Hepatic stellate cell (primary cell): ENCODE measurements at regions not wholly inside any gene's neighbourhood (a gene's known extent, or its start where the extent isn't known, plus 50 kb on each side); places are given as distances from the start of the nearest gene placed in this dataset.

Source experiments
- DNase-seq: peaks from one replicate; pipeline ENCODE4 v3.0.0; 2011; ENCODE audit warnings: low spot score

- DNase-seq, result peak; percentile 80
These were observed 168.7 kb upstream of the ZNF32 start for GRCh38 chr10:43817368-43817767.

GRCh38 chr10:43816351-43817321 is 168.0 kb upstream of the ZNF32 start:
- DNase-seq, result peak; percentile 73

- no peak for DNase-seq
These were observed 166.7 kb upstream of the ZNF32 start for GRCh38 chr10:43815181-43815885.

GRCh38 chr10:43814663-43815062 is 166.0 kb upstream of the ZNF32 start:
- DNase-seq, result no peak

- no peak for DNase-seq
These were observed 163.2 kb upstream of the ZNF32 start for GRCh38 chr10:43811871-43812270.

GRCh38 chr10:43809211-43809930 is 160.7 kb upstream of the ZNF32 start:
- DNase-seq, result peak; percentile 80

GRCh38 chr10:43808136-43808535 is 159.5 kb upstream of the ZNF32 start:
- DNase-seq, result no peak

- DNase-seq, result no peak
These were observed 158.4 kb upstream of the ZNF32 start for GRCh38 chr10:43806831-43807640.

- no peak for DNase-seq
These were observed 155.1 kb upstream of the ZNF32 start for GRCh38 chr10:43803791-43804190.

GRCh38 chr10:43802988-43803696 is 154.5 kb upstream of the ZNF32 start:
- DNase-seq, result no peak

- no peak for DNase-seq
These were observed 152.9 kb upstream of the ZNF32 start for GRCh38 chr10:43801626-43802025.

- no peak for DNase-seq
These were observed 152.5 kb upstream of the ZNF32 start for GRCh38 chr10:43801140-43801539.

- DNase-seq, result no peak
These were observed 148.1 kb upstream of the ZNF32 start for GRCh38 chr10:43796781-43797180.

GRCh38 chr10:43795639-43796038 is 147.0 kb upstream of the ZNF32 start:
- DNase-seq, result no peak

GRCh38 chr10:43795093-43795492 is 146.4 kb upstream of the ZNF32 start:
- no peak for DNase-seq

- DNase-seq, result no peak
These were observed 145.6 kb upstream of the ZNF32 start for GRCh38 chr10:43794181-43794815.

- DNase-seq, result no peak
These were observed 145.0 kb upstream of the ZNF32 start for GRCh38 chr10:43793704-43794103.

- DNase-seq, result no peak
These were observed 141.5 kb upstream of the ZNF32 start for GRCh38 chr10:43790147-43790546.

GRCh38 chr10:43785252-43785651 is 136.6 kb upstream of the ZNF32 start:
- no peak for DNase-seq

- no peak for DNase-seq
These were observed 134.1 kb upstream of the ZNF32 start for GRCh38 chr10:43782814-43783213.
